Activated T-helper 1 cell treated with anti-CD3 and anti-CD28 coated beads, Interleukin-2, amount 50 U/mL, for 16 hours (primary cell): ENCODE measurements at regions not wholly inside any gene's neighbourhood (a gene's known extent, or its start where the extent isn't known, plus 50 kb on each side); places are given as distances from the start of the nearest gene placed in this dataset.
"Not testable (repeated sequence)": the region's sequence is repeated elsewhere in the genome, so short reads cannot be mapped to it uniquely, and the experiment has no call there.

Source experiments
- DNase-seq, 2 donors: peaks; one replicate each; pipeline ENCODE4 v3.0.0-alpha.2; 2020; ENCODE audit warnings: low read depth in 1 of 2, low spot score in 1 of 2

DNA sequence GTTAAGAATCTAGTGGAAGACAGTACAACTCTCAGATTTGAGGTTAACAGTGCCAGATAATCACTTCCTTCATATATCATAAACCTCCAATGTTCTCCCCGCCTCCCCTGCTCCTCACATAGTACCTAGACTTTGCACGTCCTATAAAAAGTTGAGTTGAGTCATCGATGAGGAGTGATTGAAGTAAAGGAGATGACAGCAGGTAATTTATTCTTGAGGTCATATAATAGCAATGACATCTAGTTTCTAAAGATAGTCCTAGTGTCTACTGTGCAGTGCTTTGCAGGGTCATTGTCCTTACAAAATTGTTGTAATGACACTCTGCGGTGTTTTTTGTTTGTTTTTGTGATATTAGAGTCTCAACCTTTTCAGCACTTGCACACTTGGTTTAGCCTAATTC lies 510.5 kb upstream of the LRFN5 start:
- DNase-seq: no peak

DNA sequence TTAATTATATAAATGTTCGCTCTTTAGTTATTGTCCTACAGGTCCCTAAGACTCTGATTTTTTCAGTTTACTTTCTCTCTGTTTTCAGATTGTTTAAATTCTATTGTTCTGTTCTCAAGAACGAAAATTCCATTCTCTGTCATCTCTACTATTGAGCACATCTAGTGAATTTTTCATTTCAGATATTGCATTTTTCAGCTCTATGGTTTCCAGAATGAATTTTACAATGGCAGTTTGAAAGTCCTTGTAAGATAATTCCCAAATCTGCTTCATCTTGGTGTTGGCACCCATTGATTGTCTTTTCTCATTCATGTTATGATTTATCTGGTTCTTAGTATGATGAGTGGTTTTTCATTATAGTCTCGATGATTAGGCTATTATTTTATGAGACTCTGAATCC lies 519.6 kb upstream of the LRFN5 start:
- DNase-seq: no peak

GRCh38 chr14:41073544-41073943 lies 533.1 kb upstream of the LRFN5 start:
- DNase-seq: no peak

DNA sequence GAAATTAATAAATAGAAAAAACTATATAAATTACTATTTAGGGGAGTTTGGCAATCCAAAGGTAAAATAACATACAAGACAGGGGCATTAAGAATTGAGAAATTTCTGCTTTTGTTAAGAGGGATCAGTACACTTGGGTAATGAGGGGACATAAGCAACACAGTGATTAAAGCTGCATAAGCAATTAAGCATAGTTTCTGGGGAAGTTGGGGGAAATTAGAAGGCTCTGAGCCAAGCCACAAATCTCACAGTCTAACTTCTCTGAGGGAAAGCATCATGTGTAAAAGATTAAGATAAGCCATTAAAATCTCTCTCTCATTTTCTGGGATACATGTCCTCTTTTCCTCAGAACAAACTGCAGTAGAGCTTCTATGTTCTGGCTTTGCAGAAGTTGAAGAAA lies 533.9 kb upstream of the LRFN5 start:
- DNase-seq: no peak

DNA sequence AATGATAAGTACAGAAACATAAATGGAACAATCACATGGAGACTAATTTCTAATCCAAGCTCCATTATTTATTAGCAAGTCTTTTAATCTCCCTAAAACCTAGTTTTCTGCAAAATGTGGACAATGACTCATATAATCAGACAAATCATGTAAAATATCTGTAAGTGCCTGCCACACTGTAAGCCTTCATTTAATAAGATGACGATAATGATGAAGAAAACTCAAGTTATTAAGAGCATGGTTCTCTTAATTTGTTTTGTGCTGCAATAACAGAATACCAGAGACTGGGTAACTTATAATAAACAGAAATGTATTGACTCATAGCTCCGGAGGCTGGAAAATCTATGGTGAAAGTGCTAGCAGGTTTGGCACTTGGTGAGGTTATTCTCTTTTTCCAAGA lies 535.3 kb upstream of the LRFN5 start:
- DNase-seq: no peak

- no peak for DNase-seq
These were observed 543.9 kb upstream of the LRFN5 start for GRCh38 chr14:41062826-41063225.

GRCh38 chr14:41055589-41055988 lies 551.1 kb upstream of the LRFN5 start:
- no peak for DNase-seq

DNA sequence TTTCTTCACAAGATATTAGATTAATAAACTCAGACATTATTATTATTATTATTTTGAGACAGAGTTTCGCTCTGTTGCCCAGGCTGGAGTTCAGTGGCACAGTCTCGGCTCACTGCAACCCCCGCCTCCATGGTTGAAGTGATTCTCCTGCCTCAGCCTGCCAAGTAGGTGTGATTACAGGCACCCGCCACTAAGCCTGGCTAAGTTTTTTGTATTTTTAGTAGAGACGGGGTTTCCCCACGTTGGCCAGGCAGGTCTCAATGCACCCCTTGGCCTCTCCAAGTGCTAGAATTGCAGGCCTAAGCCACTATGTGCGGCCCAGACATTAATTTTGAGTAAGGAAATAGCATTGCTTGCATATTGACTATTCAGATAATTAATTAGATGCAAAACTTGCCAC lies 554.9 kb upstream of the LRFN5 start:
- no peak for DNase-seq

DNA sequence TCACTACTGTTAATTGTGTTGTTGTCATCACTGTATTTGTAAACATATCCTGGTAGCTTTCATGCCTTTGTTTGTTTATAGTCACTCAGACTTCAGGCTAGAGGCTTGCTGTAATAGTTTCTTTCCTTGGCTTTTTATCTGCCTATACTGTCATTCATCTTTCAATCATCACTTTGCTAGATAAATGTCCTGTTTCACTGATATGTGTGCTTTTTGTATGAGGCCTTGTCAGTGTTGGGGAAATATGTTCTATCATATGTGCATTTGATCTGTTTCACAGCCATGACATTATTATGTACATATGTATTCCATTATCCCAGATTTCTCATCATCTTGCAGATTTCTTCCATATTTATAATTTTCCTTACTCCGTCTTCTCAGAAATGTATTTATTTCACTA lies 558.9 kb upstream of the LRFN5 start:
- no peak for DNase-seq

GRCh38 chr14:41037388-41037787 lies 569.3 kb upstream of the LRFN5 start:
- DNase-seq: no peak

- DNase-seq: no peak
These were observed 571.7 kb upstream of the LRFN5 start for GRCh38 chr14:41034969-41035368.

DNA sequence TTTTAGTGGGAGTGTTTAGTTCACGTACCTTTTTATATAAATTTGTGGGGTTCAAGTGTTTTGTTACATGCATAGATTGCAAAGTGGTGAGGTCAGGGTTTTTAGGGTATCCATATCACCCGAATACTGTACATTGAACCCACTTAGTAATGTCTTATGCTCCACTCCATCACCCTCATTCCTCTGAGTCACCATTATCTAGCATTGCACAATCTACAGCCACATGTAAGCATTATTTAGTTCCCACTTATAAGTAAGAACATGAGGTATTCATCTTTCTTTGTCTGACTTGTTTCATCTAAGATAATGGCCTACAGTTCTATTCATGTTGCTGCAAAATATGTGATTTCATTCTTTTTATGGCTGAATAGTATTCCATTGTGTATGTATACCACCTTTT lies 583.7 kb upstream of the LRFN5 start:
- DNase-seq: no peak

GRCh38 chr14:41016213-41016612 lies 590.5 kb upstream of the LRFN5 start:
- DNase-seq: no peak

- DNase-seq: no peak
These were observed 606.3 kb upstream of the LRFN5 start for GRCh38 chr14:41000350-41000749.

DNA sequence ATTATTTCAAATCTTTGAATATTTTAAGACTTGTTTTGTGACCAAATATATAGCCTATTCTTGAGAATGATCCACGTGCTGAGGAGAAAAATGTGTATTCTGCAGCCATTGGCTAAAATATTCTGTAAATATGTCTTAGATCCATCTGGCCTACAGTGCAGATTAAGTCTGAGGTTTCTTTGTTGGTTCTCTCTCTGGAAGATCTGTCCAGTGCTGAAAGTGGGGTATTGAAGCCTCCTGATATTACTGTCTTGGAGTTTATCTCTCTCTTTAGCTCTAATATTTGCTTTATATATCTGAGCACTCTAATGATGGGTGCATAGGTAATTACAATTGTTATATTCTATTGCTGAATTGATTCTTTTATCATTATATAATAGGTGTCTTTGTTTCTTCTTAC lies 617.4 kb upstream of the LRFN5 start:
- no peak for DNase-seq

GRCh38 chr14:40987481-40987880 lies 619.2 kb upstream of the LRFN5 start:
- DNase-seq: no peak

DNA sequence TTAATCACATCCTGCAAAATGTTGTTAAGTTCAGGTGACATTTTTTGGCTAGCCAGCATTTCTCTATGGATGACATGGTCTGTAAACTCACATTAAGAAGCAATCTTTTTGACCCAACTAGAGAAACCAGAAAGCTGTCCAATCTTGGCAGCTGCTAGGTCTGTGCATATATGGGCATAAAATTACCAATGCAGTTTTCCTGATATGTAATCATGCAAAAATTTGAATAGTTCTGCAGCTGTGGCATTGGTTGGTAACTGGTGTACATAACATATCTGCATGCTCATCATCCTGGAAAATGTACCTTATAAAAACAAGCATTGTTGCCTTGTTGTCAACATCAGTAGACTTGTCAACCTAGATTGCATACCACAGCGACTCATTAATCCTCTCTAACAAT lies 620.0 kb upstream of the LRFN5 start:
- no peak for DNase-seq

- DNase-seq: no peak
These were observed 621.1 kb upstream of the LRFN5 start for GRCh38 chr14:40985584-40985983.

DNA sequence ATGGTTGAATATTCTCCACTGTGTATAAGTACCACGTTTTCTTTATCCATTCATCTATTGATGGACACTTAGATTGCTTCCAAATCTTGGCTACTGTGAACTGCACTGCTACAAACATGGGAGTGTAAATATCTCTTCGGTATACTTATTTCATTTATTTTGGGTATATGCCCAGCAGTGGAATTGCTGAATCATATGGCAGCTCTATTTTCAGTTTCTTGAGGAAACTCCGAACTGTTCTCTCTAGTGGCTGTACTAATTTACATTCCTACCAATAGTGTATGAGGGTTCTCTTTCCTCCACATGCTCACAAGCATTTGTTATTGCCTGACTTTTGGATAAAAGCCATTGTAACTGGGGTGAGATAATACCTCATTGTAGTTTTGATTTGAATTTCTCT lies 623.1 kb upstream of the LRFN5 start:
- no peak for DNase-seq

- no peak for DNase-seq
These were observed 625.4 kb upstream of the LRFN5 start for GRCh38 chr14:40981247-40981646.

- DNase-seq: not testable (repeated sequence)
These were observed 646.4 kb upstream of the LRFN5 start for GRCh38 chr14:40960257-40960656.

GRCh38 chr14:40955131-40955505 lies 651.6 kb upstream of the LRFN5 start:
- no peak for DNase-seq

GRCh38 chr14:40954448-40955130 lies 652.1 kb upstream of the LRFN5 start:
- DNase-seq: not testable (repeated sequence)

GRCh38 chr14:40944521-40944920 lies 662.2 kb upstream of the LRFN5 start:
- DNase-seq: no peak
